ENCODE measurements at regions not wholly inside any gene's neighbourhood (a gene's known extent, or its start where the extent isn't known, plus 50 kb on each side); places are given as distances from the start of the nearest gene placed in this dataset.

GRCh38 chr6:22764496-22764895 is 195.1 kb downstream of the HDGFL1 start:
- TF ChIP-seq FOS (IDR thresholded peaks at IDR 0.05; ENCODE audit: borderline replicate concordance, insufficient read depth, low read length) (peak; percentile 21), GATA2 (IDR thresholded peaks at IDR 0.05; ENCODE audit: insufficient read depth, insufficient read length, low read depth, low read length) (peak; percentile 59), POLR2AphosphoS5 (IDR thresholded peaks at IDR 0.05; ENCODE audit: insufficient read depth, low read depth, low read length) (peak; percentile 27), MYC (IDR thresholded peaks at IDR 0.05; ENCODE audit: low read depth, low read length) (no peak)
- dilution Hi-C loops (cut with MboI; ENCODE audit: extremely low pct_ligation_motif_present, low sequenced_read_pairs): no loop called here
- FAIRE-seq: no peak

DNA sequence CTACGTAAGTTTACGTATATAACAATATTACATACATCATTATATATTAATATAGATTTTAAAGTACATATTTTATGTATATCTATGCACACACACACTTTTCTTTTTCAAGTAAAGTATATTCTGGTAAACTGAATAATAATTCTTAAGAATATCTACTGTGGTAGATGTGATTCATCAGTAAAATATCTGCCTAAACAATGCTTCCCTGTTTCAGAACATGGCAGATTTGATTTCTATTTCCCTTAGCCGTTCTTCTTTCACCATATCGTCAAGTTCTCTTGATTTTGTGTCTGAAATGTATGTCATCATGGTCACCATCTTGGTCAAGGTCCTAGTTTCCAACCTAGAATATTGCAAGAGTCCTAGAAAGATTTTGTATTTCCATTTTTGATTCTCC is 195.6 kb downstream of the HDGFL1 start:
- no peaks in the 10 kb centered on the region for H3K9me1 ChIP-seq (replicated peaks; ENCODE audit: control insufficient read depth, extremely low read depth, insufficient read depth, low read length)
- H3K27ac ChIP-seq (ENCODE audit: insufficient read depth, low read depth, low read length): peak overlapping the region; percentile 27
- H3K9ac ChIP-seq (replicated peaks; ENCODE audit: extremely low read depth, insufficient read depth, low read length): no peak overlapping the region
- peak overlapping the region; percentile 80 for H2AFZ ChIP-seq (ENCODE audit: low read depth, low read length)
- FAIRE-seq (no peak), DNase-seq (ENCODE audit: low read depth, low spot score) (peak; percentile 18)
- ChIA-PET CTCF (no interaction called here), POLR2A (no interaction called here)
- intact Hi-C loops (cut with micrococcal nuclease): no loop called here
- H3K9me3 ChIP-seq (replicated peaks; ENCODE audit: control insufficient read depth, insufficient read depth, low read length): no peaks in the 10 kb centered on the region
- H3K36me3 ChIP-seq (ENCODE audit: control insufficient read depth in 2 of 2, extremely low read depth in 1 of 2, insufficient read depth in 2 of 2, low read length in 2 of 2): no peaks in the 10 kb centered on the region
- H4K20me1 ChIP-seq (replicated peaks; ENCODE audit: control insufficient read depth, extremely low read depth, insufficient read depth, low read length): no peaks in the 10 kb centered on the region
- dilution Hi-C loops (cut with MboI; ENCODE audit: extremely low pct_ligation_motif_present, low sequenced_read_pairs): no loop called here
- no peaks in the 10 kb centered on the region for H3K79me2 ChIP-seq (ENCODE audit: control insufficient read depth, insufficient read depth, low read length)
- H3K4me2 ChIP-seq (ENCODE audit: insufficient read depth, low read length): peak overlapping the region; percentile 31
- H3K27me3 ChIP-seq (ENCODE audit: control insufficient read depth in 2 of 2, insufficient read depth in 2 of 2, low read length in 2 of 2): no peaks in the 10 kb centered on the region
- H3K4me1 ChIP-seq (ENCODE audit: control insufficient read depth, extremely low read depth, insufficient read depth, low read length): peaks cover 14% of the 10 kb centered on the region
- no TSS peak for BruUV-seq (replicated peaks)
- H3K4me3 ChIP-seq (replicated peaks in 1 of 3; ENCODE audit: insufficient read depth in 1 of 3, low read depth in 1 of 3, low read length in 3 of 3): no peak overlapping the region
- TF ChIP-seq POLR2A (IDR thresholded peaks at IDR 0.05; ENCODE audit: low read depth, low read length): no peak
- TF ChIP-seq, protein P1, sequence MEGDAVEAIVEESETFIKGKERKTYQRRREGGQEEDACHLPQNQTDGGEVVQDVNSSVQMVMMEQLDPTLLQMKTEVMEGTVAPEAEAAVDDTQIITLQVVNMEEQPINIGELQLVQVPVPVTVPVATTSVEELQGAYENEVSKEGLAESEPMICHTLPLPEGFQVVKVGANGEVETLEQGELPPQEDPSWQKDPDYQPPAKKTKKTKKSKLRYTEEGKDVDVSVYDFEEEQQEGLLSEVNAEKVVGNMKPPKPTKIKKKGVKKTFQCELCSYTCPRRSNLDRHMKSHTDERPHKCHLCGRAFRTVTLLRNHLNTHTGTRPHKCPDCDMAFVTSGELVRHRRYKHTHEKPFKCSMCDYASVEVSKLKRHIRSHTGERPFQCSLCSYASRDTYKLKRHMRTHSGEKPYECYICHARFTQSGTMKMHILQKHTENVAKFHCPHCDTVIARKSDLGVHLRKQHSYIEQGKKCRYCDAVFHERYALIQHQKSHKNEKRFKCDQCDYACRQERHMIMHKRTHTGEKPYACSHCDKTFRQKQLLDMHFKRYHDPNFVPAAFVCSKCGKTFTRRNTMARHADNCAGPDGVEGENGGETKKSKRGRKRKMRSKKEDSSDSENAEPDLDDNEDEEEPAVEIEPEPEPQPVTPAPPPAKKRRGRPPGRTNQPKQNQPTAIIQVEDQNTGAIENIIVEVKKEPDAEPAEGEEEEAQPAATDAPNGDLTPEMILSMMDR (IDR thresholded peaks at IDR 0.05; ENCODE audit: extremely low read depth in 1 of 2, insufficient read depth in 1 of 2, low read depth in 1 of 2, low read length in 2 of 2): no peak
- TF ChIP-seq MYC (IDR thresholded peaks at IDR 0.05; ENCODE audit: low read depth, low read length): no peak
- TF ChIP-seq EZH2 (IDR thresholded peaks at IDR 0.05; ENCODE audit: borderline replicate concordance, low read depth, low read length, severe bottlenecking): no peak
- no peak for TF ChIP-seq FOS (IDR thresholded peaks at IDR 0.05; ENCODE audit: borderline replicate concordance, insufficient read depth, low read length)
- TF ChIP-seq, protein P2, sequence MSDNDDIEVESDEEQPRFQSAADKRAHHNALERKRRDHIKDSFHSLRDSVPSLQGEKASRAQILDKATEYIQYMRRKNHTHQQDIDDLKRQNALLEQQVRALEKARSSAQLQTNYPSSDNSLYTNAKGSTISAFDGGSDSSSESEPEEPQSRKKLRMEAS (IDR thresholded peaks at IDR 0.05; ENCODE audit: insufficient read depth, insufficient read length): no peak
- no peak for TF ChIP-seq GATA2 (IDR thresholded peaks at IDR 0.05; ENCODE audit: insufficient read depth, insufficient read length, low read depth, low read length)

More at GRCh38 chr6:22764496-22764895, 195.1 kb downstream of the HDGFL1 start:
- H3K27me3 ChIP-seq (ENCODE audit: control insufficient read depth in 2 of 2, insufficient read depth in 2 of 2, low read length in 2 of 2): no peaks in the 10 kb centered on the region
- H3K4me1 ChIP-seq (ENCODE audit: control insufficient read depth, extremely low read depth, insufficient read depth, low read length): peaks cover 14% of the 10 kb centered on the region
- no peaks in the 10 kb centered on the region for H3K36me3 ChIP-seq (ENCODE audit: control insufficient read depth in 2 of 2, extremely low read depth in 1 of 2, insufficient read depth in 2 of 2, low read length in 2 of 2)
- H3K9me3 ChIP-seq (replicated peaks; ENCODE audit: control insufficient read depth, insufficient read depth, low read length): no peaks in the 10 kb centered on the region
- H3K79me2 ChIP-seq (ENCODE audit: control insufficient read depth, insufficient read depth, low read length): no peaks in the 10 kb centered on the region
- peak; percentile 31 for DNase-seq (ENCODE audit: low read depth, low spot score)
- ChIA-PET CTCF (interaction anchor here (0.8 to 1.4 kb wide), 5 partner anchors 9 to 1166 kb away, joined by 3 to 4 read pairs (median 4); no protein-coding TSS in a partner anchor), POLR2A (no interaction called here)
- no peaks in the 10 kb centered on the region for H3K9me1 ChIP-seq (replicated peaks; ENCODE audit: control insufficient read depth, extremely low read depth, insufficient read depth, low read length)
- H3K4me2 ChIP-seq (ENCODE audit: insufficient read depth, low read length): peak overlapping the region; percentile 22
- no peak overlapping the region for H3K9ac ChIP-seq (replicated peaks; ENCODE audit: extremely low read depth, insufficient read depth, low read length)
- no peaks in the 10 kb centered on the region for H4K20me1 ChIP-seq (replicated peaks; ENCODE audit: control insufficient read depth, extremely low read depth, insufficient read depth, low read length)
- no peak overlapping the region for H3K4me3 ChIP-seq (replicated peaks in 1 of 3; ENCODE audit: insufficient read depth in 1 of 3, low read depth in 1 of 3, low read length in 3 of 3)
- intact Hi-C loops (cut with micrococcal nuclease): no loop called here
- H3K27ac ChIP-seq (ENCODE audit: insufficient read depth, low read depth, low read length): peak overlapping the region; percentile 26
- BruUV-seq (replicated peaks): no TSS peak
- H2AFZ ChIP-seq (ENCODE audit: low read depth, low read length): peak overlapping the region; percentile 73
